GM12892 (cell line): ENCODE measurements at regions not wholly inside any gene's neighbourhood (a gene's known extent, or its start where the extent isn't known, plus 50 kb on each side); places are given as distances from the start of the nearest gene placed in this dataset.

Experiments used
- POLR2A ChIP-seq: IDR thresholded peaks from 2 replicates; pipeline ENCODE4 v1.6.1; 2011; ENCODE audit warnings: low read depth, low read length, control low read depth
- POLR2AphosphoS5 ChIP-seq: IDR thresholded peaks from 2 replicates; pipeline ENCODE4 v1.6.1; 2011; ENCODE audit warnings: low read depth, low read length, control low read depth

DNA sequence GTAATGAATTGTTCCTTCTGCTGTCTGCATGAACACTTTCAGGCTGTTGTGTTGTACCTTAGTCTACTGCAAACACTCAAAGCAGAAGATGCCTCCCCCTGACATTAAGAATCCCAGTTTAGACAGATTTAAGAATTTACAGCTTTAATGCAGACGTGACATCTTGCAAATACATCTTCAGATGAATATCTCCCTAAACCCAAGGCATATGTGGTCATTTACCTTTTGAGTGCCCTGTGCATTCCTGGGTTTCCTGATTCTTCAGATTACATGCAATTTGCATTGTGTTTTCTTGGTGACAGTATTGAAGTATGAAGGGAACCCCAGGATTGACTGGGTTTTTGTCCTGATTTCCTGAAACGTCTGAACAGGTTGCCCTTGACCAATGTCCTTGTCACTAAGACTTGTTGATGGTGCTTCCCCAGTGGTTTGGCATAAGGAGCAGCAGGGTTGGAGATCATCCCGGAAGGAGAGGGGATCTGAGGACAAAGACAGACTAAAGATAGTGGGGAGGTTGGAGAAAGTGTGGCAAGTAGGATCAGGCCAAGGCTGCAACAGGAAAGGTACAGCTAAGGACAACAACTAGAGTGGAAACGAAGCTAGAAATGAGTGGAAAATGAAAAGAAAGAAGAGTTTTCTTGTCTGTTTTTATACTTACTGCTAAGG is 123.8 kb upstream of the RHOBTB1 start:
- TF ChIP-seq POLR2AphosphoS5 (no peak), POLR2A (no peak)
